Ascending aorta (tissue), 2 donors: ENCODE measurements at regions not wholly inside any gene's neighbourhood (a gene's known extent, or its start where the extent isn't known, plus 50 kb on each side); places are given as distances from the start of the nearest gene placed in this dataset.
A peak's percentile ranks its signal among the peaks of the same experiment; 100 is the strongest.

Experiments
- DNase-seq, 2 donors: peaks; one replicate each; pipeline ENCODE4 v3.0.0-alpha.2; 2019; ENCODE audit warnings: low spot score in 2 of 2
- H3K27ac ChIP-seq, 2 donors: fragments of 200-600 bp; sonication (generic); one replicate each; pipeline ENCODE4 v1.5.1; 2016 to 2017; ENCODE audit warnings: mild to moderate bottlenecking in 1 of 2
- H3K27me3 ChIP-seq: fragments of 200-600 bp; sonication (generic); one replicate; pipeline ENCODE4 v1.5.1; 2017
- H3K36me3 ChIP-seq, 2 donors: fragments of 200-600 bp; sonication (generic); one replicate each; pipeline ENCODE4 v1.5.1; 2016
- H3K4me1 ChIP-seq, 2 donors: fragments of 200-600 bp; sonication (generic); one replicate each; pipeline ENCODE4 v1.5.1; 2016 to 2017; ENCODE audit warnings: mild to moderate bottlenecking in 1 of 2
- H3K4me3 ChIP-seq, 2 donors: fragments of 200-600 bp; sonication (generic); one replicate each; pipeline ENCODE4 v1.5.1; 2016 to 2017; ENCODE audit warnings: mild to moderate bottlenecking in 1 of 2
- H3K9me3 ChIP-seq, 2 donors: fragments of 200-600 bp; sonication (generic); one replicate each; pipeline ENCODE4 v1.5.1; 2016
- intact Hi-C: fragments of 100-400 bp; cut with DNase I; formaldehyde crosslinking; loops from one replicate; pipeline ENCODE4 v1.15.1; 2023
- TF ChIP-seq, protein P1 (sequence below), 3 experiments: fragments of 200-600 bp in 2 of 3; fragments of 450-650 bp in 1 of 3; sonication (generic) in 2 of 3; IDR thresholded peaks; one replicate each; pipeline ENCODE4 v1.5.1; 2016 to 2019; ENCODE audit warnings: antibody characterized with exemption in 3 of 3, mild to moderate bottlenecking in 1 of 3, moderate library complexity in 1 of 3

DNA sequence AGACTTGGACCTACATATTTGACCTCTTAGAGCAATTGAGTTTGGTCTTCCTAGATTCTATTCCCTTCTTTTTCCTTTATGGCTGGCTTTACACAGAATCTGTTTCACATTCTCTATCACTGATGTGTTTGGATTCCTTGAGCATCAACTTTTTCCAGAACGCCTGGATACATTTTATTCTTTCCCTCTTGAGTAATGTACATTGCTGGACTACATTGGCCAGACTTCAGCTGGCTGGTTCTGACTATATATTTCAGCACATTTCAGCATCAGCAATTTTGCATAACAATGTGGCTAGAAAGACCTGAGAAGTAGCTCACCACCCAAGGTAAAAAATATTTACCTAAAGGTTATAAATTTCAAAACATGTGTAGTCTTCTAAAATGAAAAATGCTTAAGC lies 2198.2 kb upstream of the RAG2 start:
- Histone ChIP-seq H3K4me3 (no peak overlapping the region), H3K36me3 (no peaks in the 10 kb centered on the region), H3K9me3 (no peaks in the 10 kb centered on the region), H3K4me1 (no peaks in the 10 kb centered on the region), H3K27me3 (no peaks in the 10 kb centered on the region), H3K27ac (no peak overlapping the region)
- DNase-seq: no peak
- intact Hi-C loops: no loop called here
- TF ChIP-seq, protein P1, sequence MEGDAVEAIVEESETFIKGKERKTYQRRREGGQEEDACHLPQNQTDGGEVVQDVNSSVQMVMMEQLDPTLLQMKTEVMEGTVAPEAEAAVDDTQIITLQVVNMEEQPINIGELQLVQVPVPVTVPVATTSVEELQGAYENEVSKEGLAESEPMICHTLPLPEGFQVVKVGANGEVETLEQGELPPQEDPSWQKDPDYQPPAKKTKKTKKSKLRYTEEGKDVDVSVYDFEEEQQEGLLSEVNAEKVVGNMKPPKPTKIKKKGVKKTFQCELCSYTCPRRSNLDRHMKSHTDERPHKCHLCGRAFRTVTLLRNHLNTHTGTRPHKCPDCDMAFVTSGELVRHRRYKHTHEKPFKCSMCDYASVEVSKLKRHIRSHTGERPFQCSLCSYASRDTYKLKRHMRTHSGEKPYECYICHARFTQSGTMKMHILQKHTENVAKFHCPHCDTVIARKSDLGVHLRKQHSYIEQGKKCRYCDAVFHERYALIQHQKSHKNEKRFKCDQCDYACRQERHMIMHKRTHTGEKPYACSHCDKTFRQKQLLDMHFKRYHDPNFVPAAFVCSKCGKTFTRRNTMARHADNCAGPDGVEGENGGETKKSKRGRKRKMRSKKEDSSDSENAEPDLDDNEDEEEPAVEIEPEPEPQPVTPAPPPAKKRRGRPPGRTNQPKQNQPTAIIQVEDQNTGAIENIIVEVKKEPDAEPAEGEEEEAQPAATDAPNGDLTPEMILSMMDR (IDR thresholded peaks at IDR 0.05): no peak

- H3K27me3 ChIP-seq: no peaks in the 10 kb centered on the region
- H3K9me3 ChIP-seq: no peaks in the 10 kb centered on the region
- no peaks in the 10 kb centered on the region for H3K4me1 ChIP-seq
- no peak overlapping the region for H3K4me3 ChIP-seq
- TF ChIP-seq, protein P1 (IDR thresholded peaks at IDR 0.05): no peak
- H3K27ac ChIP-seq: no peak overlapping the region
- no peaks in the 10 kb centered on the region for H3K36me3 ChIP-seq
- intact Hi-C loops: no loop called here
- no peak for DNase-seq
Observed at GRCh38 chr11:38795027-38795426, 2197.0 kb upstream of the RAG2 start.

- no peak for DNase-seq
- intact Hi-C loops: no loop called here
Observed at GRCh38 chr11:38791346-38791961, 2193.4 kb upstream of the RAG2 start.

DNA sequence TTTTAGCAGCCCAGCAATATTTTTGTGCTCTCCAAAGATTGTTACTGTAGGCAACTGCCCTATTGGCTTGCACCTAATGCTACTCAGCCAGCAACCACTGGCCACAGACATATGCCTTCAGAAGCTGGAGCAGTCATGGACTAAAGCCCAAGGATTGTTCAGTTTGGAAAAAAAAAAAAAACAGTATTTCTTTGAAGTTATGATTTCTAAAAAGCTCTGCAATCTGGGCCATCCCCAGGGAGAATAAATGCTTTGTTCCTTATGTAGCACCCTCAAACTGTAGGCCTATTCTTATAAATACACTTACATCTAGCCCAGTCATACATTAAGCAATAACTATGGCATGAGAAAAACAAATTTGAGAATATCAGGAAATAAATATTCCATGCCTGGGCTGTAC lies 2190.5 kb upstream of the RAG2 start:
- intact Hi-C loops: no loop called here
- DNase-seq: no peak
- H3K4me3 ChIP-seq: no peak overlapping the region
- H3K27me3 ChIP-seq: no peaks in the 10 kb centered on the region
- no peak overlapping the region for H3K27ac ChIP-seq
- H3K9me3 ChIP-seq: no peaks in the 10 kb centered on the region
- no peaks in the 10 kb centered on the region for H3K36me3 ChIP-seq
- no peaks in the 10 kb centered on the region for H3K4me1 ChIP-seq
- TF ChIP-seq, protein P1 (IDR thresholded peaks at IDR 0.05): no peak

More at GRCh38 chr11:38791346-38791961, 2193.4 kb upstream of the RAG2 start:
- TF ChIP-seq, protein P1 (IDR thresholded peaks at IDR 0.05): peak; percentile 10 to 55 (median 30)
- Histone ChIP-seq H3K27ac (no peak overlapping the region), H3K9me3 (no peaks in the 10 kb centered on the region), H3K36me3 (no peaks in the 10 kb centered on the region), H3K27me3 (no peaks in the 10 kb centered on the region), H3K4me3 (no peak overlapping the region), H3K4me1 (no peaks in the 10 kb centered on the region)

DNA sequence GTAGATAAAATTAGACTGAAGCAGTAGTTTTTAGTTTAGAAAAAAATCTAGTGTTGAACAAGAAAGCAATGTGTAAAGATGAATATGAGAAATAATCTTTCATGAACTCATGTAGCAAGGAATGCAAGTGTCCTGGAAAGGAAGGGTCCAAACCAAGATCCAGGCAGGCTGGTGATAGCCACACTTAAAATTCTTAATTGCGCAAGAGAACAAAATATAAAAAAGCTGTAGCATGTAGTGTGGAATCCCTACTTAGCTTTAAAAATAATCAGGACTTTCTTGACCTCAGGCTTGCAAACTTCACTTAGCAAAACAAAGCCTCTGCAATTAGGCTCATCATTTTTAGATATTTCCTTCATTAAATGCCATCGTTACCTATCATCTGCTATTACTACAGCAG lies 2186.1 kb upstream of the RAG2 start:
- intact Hi-C loops: no loop called here
- no peak overlapping the region for H3K27ac ChIP-seq
- TF ChIP-seq, protein P1 (IDR thresholded peaks at IDR 0.05): no peak
- no peaks in the 10 kb centered on the region for H3K4me1 ChIP-seq
- no peaks in the 10 kb centered on the region for H3K27me3 ChIP-seq
- H3K36me3 ChIP-seq: no peaks in the 10 kb centered on the region
- DNase-seq: no peak
- no peak overlapping the region for H3K4me3 ChIP-seq
- H3K9me3 ChIP-seq: no peaks in the 10 kb centered on the region

DNA sequence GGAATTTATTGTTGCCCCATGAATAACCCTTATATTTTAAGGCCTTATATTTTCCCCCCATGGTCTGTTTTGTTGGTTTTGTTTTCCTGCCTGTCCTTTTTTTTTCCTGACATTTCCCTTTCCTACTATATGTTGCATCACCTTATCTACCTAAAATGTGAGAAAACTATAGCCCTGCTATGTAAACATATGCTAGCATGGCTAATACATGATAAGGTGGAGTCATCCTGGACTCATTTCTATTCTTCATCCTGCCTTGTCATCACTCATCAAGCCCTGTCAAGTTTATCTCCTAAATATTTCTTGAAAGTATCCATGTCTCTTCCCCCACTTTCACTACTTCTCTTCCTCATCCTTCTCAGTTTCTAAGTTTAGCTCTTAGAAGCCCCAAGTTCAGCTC lies 2168.8 kb upstream of the RAG2 start:
- Histone ChIP-seq H3K27ac (no peak overlapping the region), H3K4me3 (no peak overlapping the region), H3K27me3 (no peaks in the 10 kb centered on the region), H3K9me3 (no peaks in the 10 kb centered on the region), H3K36me3 (no peaks in the 10 kb centered on the region), H3K4me1 (no peaks in the 10 kb centered on the region)
- TF ChIP-seq, protein P1 (IDR thresholded peaks at IDR 0.05): no peak
- no peak for DNase-seq
- intact Hi-C loops: no loop called here
